HepG2 (cell line): ENCODE measurements at regions not wholly inside any gene's neighbourhood (a gene's known extent, or its start where the extent isn't known, plus 50 kb on each side); places are given as distances from the start of the nearest gene placed in this dataset.

Source experiments
- ATAC-seq: fragments of 200-7000 bp; cut with Tn5 transposase; 3 replicates; pipeline ENCODE4 v1.9.1; 2020; ENCODE audit warnings: mild to moderate bottlenecking, moderate library complexity
- BruUV-seq: library from RNA; stranded (reverse); fragments of 400-500 nt; replicated peaks from 2 replicates; lab custom pipeline; 2021; lab: Mats Ljungman, UMichigan
- CTCF ChIA-PET: fragments of 300-600 bp; formaldehyde crosslinking; extraction: SDS; loops from one replicate; lab custom pipeline; 2021; ENCODE audit warnings: low total read pairs, inconsistent platforms, low intra/inter-chr PET ratio; lab: Yijun Ruan, JAX
- POLR2A ChIA-PET: fragments of 350-600 bp; sonication (Branson Sonifier 250); formaldehyde crosslinking; loops from one replicate; lab custom pipeline; 2020; ENCODE audit warnings: antibody characterized with exemption, inconsistent platforms; lab: Yijun Ruan, JAX
- DNase-seq: peaks from one replicate; pipeline ENCODE4 v3.0.0-alpha.2; 2015; ENCODE audit warnings: low spot score
- FAIRE-seq: peaks from 3 replicates; lab custom pipeline; 2011; peaks lifted over from hg19 to GRCh38; lab: Jason Lieb, UNC
- H2AFZ ChIP-seq: one replicate; pipeline ENCODE4 v1.6.1; 2011; ENCODE audit warnings: low read length, inconsistent platforms
- H3K27ac ChIP-seq: fragments of 300-600 bp; 3 replicates; pipeline ENCODE4 v1.8.0; 2011; ENCODE audit warnings: mixed run types, mild to moderate bottlenecking, mixed read lengths, low read length, inconsistent platforms; ENCODE audit not compliant: insufficient read depth; ENCODE audit errors: extremely low read length
- H3K27me3 ChIP-seq, 2 experiments: fragments of 200-600 bp in 1 of 2; 2 replicates in 1 of 2; 3 replicates in 1 of 2; pipeline versions ENCODE4 v1.6.0 to v1.8.0; 2011; ENCODE audit warnings: low read length in 2 of 2, mild to moderate bottlenecking in 2 of 2, moderate library complexity in 2 of 2, inconsistent platforms in 1 of 2; ENCODE audit not compliant: insufficient read depth in 2 of 2, control insufficient read depth in 1 of 2
- H3K36me3 ChIP-seq, 2 experiments: fragments of 200-600 bp in 1 of 2; replicated peaks in 1 of 2; 2 replicates in 1 of 2; 3 replicates in 1 of 2; pipeline versions ENCODE4 v1.5.1 to v1.8.0; 2011; ENCODE audit warnings: low read length in 2 of 2, inconsistent platforms in 1 of 2; ENCODE audit not compliant: insufficient read depth in 2 of 2, control insufficient read depth in 1 of 2
- H3K4me1 ChIP-seq: 2 replicates; pipeline ENCODE4 v1.5.1; 2012; ENCODE audit warnings: low read length, inconsistent platforms; ENCODE audit not compliant: insufficient read depth
- H3K4me2 ChIP-seq: 2 replicates; pipeline ENCODE4 v1.6.0; 2011; ENCODE audit warnings: low read depth, low read length, inconsistent platforms
- H3K4me3 ChIP-seq, 3 experiments: fragments of 200-600 bp in 1 of 3; sonication (generic), shearing (Covaris generic) in 1 of 3; replicated peaks in 1 of 3; 2 replicates each; pipeline ENCODE4 v1.5.1; 2011 to 2016; ENCODE audit warnings: low read length in 3 of 3, inconsistent platforms in 2 of 3, low read depth in 2 of 3, mild to moderate bottlenecking in 2 of 3, control low read depth in 1 of 3, mixed read lengths in 1 of 3; ENCODE audit not compliant: insufficient read depth in 1 of 3
- H3K79me2 ChIP-seq: one replicate; pipeline ENCODE4 v1.6.1; 2011; ENCODE audit warnings: low read length, inconsistent platforms; ENCODE audit not compliant: insufficient read depth
- H3K9ac ChIP-seq: 2 replicates; pipeline ENCODE4 v1.6.0; 2011; ENCODE audit warnings: mild to moderate bottlenecking, low read depth, low read length, inconsistent platforms; ENCODE audit not compliant: insufficient read depth
- H3K9me3 ChIP-seq: 2 replicates; pipeline ENCODE4 v1.5.1; 2012; ENCODE audit warnings: mild to moderate bottlenecking, low read length
- H4K20me1 ChIP-seq: 2 replicates; pipeline ENCODE4 v1.6.0; 2011; ENCODE audit warnings: inconsistent platforms, mild to moderate bottlenecking, low read length, moderate library complexity; ENCODE audit not compliant: insufficient read depth
- IKZF4 ChIP-seq: sonication (generic); formaldehyde crosslinking; IDR thresholded peaks from 2 replicates; pipeline ENCODE4 v1.5.1; 2020; ENCODE audit warnings: borderline replicate concordance, mild to moderate bottlenecking, low read depth, missing genetic modification reagents; ENCODE audit errors: not compliant biosample characterization
- IRX3 ChIP-seq: sonication (generic); formaldehyde crosslinking; IDR thresholded peaks from 2 replicates; pipeline ENCODE4 v1.8.1; 2023; ENCODE audit warnings: mild to moderate bottlenecking, low read depth, missing genetic modification reagents, borderline replicate concordance
- MEF2D ChIP-seq: sonication (generic); formaldehyde crosslinking; IDR thresholded peaks from 2 replicates; pipeline ENCODE4 v1.5.1; 2020; ENCODE audit warnings: mild to moderate bottlenecking, missing genetic modification reagents
- ZBTB33 ChIP-seq: sonication (generic); formaldehyde crosslinking; IDR thresholded peaks from 2 replicates; pipeline ENCODE4 v1.4.0; 2020; ENCODE audit warnings: missing genetic modification reagents
- ZNF850 ChIP-seq: sonication (generic); formaldehyde crosslinking; conservative IDR thresholded peaks from 2 replicates; pipeline ENCODE4 v1.9.0; 2021; ENCODE audit warnings: mild to moderate bottlenecking, missing genetic modification reagents
- ZSCAN31 ChIP-seq: sonication (generic); formaldehyde crosslinking; IDR thresholded peaks from 2 replicates; pipeline ENCODE4 v1.5.0; 2020; ENCODE audit warnings: low read depth, mild to moderate bottlenecking, missing genetic modification reagents
- WGBS: methylation state at CpG from one replicate; pipeline ENCODE4 v1.1.6; 2017; ENCODE audit warnings: low lambda C conversion rate; 5-methylcytosine and 5-hydroxymethylcytosine counted together
- in situ Hi-C: cut with HindIII; loops from 2 replicates; pipeline ENCODE4 v1.10.0; 2017; ENCODE audit warnings: low pct_unique_long_range_greater_than_20kb; ENCODE audit not compliant: extremely low pct_ligation_motif_present
- intact Hi-C: fragments of 100-400 bp; cut with micrococcal nuclease; formaldehyde crosslinking; loops from one replicate; pipeline ENCODE4 v1.10.0; 2022; ENCODE audit not compliant: unreplicated experiment
- TF ChIP-seq, protein P1 (sequence below), 2 experiments: sonication (generic) in 1 of 2; formaldehyde crosslinking in 1 of 2; IDR thresholded peaks; 2 replicates each; pipeline versions ENCODE4 v1.4.0 to v1.6.1; 2018 to 2020; ENCODE audit warnings: missing genetic modification reagents in 2 of 2, borderline replicate concordance in 1 of 2, low read depth in 1 of 2, mild to moderate bottlenecking in 1 of 2, missing biosample characterization in 1 of 2

DNA sequence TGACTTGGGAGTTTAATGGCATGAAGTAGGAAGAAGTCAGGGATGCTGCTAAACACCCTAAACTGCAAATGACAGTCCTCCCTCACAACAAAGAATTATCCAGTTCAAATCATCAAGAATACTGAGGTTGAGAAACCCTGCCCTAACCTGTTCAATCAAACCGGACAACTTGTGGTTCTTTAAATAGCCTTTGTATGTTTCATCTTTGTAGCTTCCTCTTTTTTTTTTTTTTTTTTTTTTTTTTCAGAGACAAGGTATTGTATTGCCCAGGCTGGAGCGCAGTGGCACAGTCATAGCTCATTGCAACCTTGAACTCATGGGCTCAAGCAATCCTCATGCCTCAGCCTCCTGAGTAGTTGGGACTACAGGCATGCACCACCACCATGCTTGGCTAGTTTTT is 52.5 kb upstream of the TTC29 start:
- Histone ChIP-seq H3K4me1 (no peaks in the 10 kb centered on the region), H3K9me3 (no peaks in the 10 kb centered on the region), H3K79me2 (no peaks in the 10 kb centered on the region), H3K27ac (no peak overlapping the region), H3K36me3 (no peaks in the 10 kb centered on the region), H4K20me1 (no peaks in the 10 kb centered on the region), H2AFZ (no peak overlapping the region), H3K27me3 (no peaks in the 10 kb centered on the region), H3K9ac (no peak overlapping the region), H3K4me3 (no peak overlapping the region), H3K4me2 (no peak overlapping the region)
- no peak for ATAC-seq
- FAIRE-seq = no peak
- WGBS = 13% methylated on average over 2 of the region's 2 CpGs
- no TSS peak for BruUV-seq
- ChIA-PET CTCF (no interaction called here), POLR2A (no interaction called here)
- TF ChIP-seq IKZF4 = no peak
- no peak for TF ChIP-seq IRX3 (CRISPR knock-in tag)
- TF ChIP-seq MEF2D = no peak
- TF ChIP-seq ZBTB33 (CRISPR knock-in tag) = no peak
- TF ChIP-seq ZSCAN31 (CRISPR knock-in tag) = no peak
- TF ChIP-seq ZNF850 = no peak
- TF ChIP-seq, protein P1, sequence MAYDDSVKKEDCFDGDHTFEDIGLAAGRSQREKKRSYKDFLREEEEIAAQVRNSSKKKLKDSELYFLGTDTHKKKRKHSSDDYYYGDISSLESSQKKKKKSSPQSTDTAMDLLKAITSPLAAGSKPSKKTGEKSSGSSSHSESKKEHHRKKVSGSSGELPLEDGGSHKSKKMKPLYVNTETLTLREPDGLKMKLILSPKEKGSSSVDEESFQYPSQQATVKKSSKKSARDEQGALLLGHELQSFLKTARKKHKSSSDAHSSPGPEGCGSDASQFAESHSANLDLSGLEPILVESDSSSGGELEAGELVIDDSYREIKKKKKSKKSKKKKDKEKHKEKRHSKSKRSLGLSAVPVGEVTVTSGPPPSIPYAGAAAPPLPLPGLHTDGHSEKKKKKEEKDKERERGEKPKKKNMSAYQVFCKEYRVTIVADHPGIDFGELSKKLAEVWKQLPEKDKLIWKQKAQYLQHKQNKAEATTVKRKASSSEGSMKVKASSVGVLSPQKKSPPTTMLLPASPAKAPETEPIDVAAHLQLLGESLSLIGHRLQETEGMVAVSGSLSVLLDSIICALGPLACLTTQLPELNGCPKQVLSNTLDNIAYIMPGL (CRISPR knock-in tag; IDR thresholded peaks at IDR 0.05; ENCODE audit: borderline replicate concordance in 1 of 2, low read depth in 1 of 2) = no peak
- intact Hi-C loops = no loop called here
- in situ Hi-C loops = no loop called here
- no peak for DNase-seq
